ENCODE measurements at regions not wholly inside any gene's neighbourhood (a gene's known extent, or its start where the extent isn't known, plus 50 kb on each side); places are given as distances from the start of the nearest gene placed in this dataset.
"Not testable (repeated sequence)": the region's sequence is repeated elsewhere in the genome, so short reads cannot be mapped to it uniquely, and the experiment has no call there.

- no peak for DNase-seq
These were observed 121.1 kb downstream of the PDCD6IP start for GRCh38 chr3:33919312-33920120.

DNA sequence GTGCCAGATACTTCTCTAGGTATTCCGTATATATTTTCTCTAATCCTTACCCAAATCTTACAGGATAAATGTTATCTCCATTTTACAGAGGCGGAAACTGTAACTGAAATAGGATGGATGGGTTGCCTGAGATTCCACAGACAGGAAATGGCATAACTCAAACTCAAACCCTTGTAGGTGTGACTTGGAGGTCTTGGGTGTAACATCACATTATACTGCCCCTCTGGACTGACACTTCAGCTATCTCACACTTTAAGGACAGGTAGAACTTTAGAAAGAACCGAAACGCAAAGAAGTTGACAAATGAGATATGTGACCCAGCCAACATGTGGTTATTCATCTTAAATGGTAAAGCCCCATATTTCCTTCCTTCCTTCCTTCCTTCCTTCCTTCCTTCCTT is 122.1 kb downstream of the PDCD6IP start:
- no peak for DNase-seq

DNA sequence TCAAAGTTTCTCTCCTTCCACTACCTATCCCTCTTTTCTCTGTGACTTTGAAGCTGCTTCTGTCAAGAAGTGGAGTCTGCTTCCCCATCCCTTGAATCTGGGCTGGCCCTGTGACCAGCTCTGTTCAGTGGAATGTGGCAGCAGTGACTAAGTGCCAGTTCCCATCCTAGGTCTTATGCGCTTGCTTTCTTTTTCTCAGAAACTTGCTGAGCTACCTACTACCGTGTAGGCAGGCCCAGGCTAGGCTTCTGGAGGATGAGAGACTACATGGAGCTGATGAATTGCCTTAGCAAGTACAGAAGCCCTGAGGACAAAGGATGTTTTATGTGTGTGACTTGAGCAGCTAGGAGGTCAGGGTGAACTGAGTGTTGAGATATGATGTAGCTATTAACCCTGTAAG is 123.2 kb downstream of the PDCD6IP start:
- DNase-seq: no peak

- DNase-seq: no peak
These were observed 128.7 kb downstream of the PDCD6IP start for GRCh38 chr3:33926998-33927605.

GRCh38 chr3:33929813-33930212 is 131.4 kb downstream of the PDCD6IP start:
- no peak for DNase-seq

GRCh38 chr3:33931512-33931911 is 133.1 kb downstream of the PDCD6IP start:
- no peak for DNase-seq

DNA sequence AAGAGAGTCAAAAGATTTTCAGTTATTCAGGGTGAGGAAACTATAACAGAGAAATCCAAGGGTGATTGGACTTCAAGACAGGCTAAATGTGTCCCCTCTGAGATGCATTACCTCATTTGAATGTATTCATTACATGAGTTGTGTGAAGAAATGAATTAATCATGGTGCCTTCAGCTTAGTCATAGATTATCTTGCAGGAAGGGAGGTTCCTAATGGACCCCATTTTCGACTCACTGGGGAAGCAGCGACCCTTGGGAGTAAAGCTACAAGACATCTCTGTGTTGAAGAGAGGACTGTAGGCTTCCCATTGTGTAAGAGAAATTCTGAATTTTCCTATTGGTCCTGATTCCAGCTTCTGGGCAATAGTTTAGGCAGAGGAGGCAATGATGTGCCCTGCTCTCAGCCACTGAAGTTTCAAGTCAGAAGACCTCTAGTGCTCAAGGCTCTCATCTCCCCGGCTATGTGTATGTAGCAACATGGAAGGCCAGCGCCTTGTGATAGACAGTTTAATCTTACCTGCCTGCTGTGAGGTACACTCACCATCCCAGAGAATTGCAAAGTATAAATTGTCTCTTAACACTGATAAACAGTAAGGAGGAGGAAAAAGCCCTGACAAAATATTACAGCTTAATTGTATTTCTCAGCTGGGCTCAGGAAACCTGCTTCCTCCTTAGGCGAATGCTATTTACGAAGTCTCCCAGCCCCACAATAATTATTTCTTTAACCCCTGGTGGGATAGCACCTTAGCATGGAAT is 133.8 kb downstream of the PDCD6IP start:
- DNase-seq: no peak

DNA sequence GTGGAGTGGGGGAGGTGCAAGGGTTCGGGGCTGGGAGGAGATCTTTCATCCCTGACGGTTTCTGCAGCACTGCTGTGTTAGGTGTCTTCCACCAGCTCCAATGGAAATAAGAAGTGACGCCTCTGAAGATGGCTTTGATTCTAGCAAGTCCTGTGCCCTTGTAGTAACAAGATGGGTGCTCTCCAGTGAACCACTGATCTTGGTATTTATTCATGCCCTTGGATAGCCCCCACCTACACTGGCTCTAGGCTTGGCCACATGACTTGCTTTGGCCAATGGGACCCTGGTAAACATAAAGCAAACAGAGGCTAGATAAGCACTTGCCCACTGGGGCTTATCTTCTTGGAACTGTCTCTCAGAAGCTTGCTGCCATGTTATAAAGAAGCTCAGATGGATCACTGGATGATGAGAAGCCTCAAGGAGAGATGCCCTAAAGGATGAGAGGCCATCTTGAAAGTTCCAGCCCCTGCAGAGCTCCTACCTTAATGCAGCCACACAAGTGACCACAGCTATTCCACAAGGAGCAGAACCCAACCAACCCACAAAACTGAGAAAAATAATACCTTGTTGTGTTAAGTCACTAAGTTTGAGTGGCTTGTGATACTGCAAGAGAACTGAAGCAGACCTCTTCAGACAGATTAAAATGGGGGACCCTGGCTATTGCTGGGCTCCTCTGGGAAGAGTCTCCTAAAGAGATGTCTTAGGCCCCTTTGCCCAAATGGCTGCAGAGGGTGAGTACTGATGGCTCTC is 137.9 kb downstream of the PDCD6IP start:
- DNase-seq: no peak

- no peak for DNase-seq
These were observed 138.6 kb downstream of the PDCD6IP start for GRCh38 chr3:33936921-33937525.

DNA sequence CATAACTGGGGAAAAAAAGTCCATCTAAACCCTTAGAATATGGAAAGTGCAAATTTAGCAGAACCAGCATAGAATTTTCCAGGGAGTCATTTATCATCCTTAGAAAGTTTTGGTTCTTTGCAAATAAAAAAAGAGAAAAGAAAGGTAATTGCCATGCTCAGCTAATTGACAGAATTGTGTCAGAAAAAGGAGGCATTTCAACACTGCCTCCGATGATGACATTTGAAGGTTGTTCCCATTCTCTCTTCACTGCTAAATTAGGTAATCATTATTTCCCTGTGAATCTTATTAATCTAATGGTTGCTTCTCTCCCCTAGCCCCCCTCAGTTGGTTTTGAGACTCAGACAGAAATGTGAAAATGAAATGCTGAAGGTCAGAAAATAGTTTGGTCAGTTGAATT is 139.2 kb downstream of the PDCD6IP start:
- DNase-seq: no peak

DNA sequence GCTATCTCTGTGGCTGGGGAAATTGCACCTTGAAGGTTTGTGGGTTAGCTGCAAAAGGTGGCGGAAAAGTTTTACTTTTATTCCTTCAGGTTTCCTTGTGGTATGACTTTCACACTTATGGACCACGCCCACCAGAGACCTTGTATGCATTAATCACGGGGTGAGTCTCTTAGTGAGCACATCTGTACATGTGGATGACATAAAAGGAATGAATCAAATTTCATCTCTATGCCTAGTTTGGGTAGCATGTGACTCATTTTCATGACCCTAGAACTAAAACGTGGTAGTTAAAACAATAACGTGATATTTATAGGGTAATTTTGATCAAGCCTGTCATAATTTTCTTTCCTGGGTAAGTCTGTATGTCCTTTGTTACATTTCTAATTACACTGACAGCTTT is 141.7 kb downstream of the PDCD6IP start:
- no peak for DNase-seq

DNA sequence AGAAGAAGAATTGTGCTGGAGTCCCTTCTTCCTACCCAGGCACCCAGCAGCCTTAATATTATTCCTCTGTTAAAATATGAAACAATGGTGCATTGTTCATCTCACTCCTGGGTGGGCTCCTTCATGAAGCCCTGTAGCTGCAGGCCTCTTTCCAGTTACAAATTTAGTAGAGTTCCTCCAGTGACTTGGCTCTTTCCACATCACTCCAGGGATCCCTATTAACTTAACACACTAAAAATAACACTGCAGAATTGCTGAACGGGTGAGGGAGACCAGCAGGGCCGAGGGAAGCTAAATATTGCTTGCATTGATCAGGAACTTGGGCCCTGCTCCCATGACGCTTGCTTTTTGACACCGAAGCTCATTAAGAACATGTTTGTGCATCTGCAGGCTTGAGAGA is 142.3 kb downstream of the PDCD6IP start:
- DNase-seq: no peak

- no peak for DNase-seq
These were observed 143.4 kb downstream of the PDCD6IP start for GRCh38 chr3:33941804-33942203.

DNA sequence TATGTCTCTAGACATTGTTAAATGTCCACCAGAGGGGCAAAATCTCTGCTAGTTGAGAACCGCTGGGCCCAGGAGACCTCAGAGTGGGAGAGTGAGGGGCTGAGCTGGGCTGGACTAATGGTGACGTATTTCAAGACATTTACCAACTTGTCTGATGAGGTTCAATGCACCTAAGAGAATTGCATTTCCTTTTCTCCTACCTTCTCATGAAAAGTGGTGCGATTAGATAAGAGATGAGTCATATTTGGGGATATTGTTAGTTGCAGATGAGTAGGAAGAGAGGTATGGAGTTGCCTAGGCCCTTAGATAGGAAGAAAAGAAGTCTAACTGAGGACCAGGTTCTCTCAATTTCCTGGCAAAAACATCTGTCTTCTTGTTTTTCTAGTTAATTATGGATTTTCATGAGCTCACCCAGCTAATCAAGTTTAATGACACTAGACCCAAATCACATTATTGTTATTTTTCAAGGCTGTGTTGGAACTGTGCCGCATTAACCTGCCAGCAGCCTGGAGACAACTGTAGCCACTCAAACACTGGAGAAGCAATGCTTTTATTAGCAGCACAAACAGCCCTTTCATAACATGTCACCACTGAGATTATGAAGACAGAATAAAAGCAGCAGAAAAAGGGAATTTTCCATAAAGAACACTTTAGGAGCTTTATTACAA is 144.2 kb downstream of the PDCD6IP start:
- no peak for DNase-seq

- DNase-seq: no peak
These were observed 144.8 kb downstream of the PDCD6IP start for GRCh38 chr3:33943277-33943676.

GRCh38 chr3:33946612-33947011 is 148.2 kb downstream of the PDCD6IP start:
- not testable (repeated sequence) for DNase-seq

GRCh38 chr3:33947272-33948195 is 149.1 kb downstream of the PDCD6IP start:
- no peak for DNase-seq

- no peak for DNase-seq
These were observed 150.6 kb downstream of the PDCD6IP start for GRCh38 chr3:33949074-33949473.

DNA sequence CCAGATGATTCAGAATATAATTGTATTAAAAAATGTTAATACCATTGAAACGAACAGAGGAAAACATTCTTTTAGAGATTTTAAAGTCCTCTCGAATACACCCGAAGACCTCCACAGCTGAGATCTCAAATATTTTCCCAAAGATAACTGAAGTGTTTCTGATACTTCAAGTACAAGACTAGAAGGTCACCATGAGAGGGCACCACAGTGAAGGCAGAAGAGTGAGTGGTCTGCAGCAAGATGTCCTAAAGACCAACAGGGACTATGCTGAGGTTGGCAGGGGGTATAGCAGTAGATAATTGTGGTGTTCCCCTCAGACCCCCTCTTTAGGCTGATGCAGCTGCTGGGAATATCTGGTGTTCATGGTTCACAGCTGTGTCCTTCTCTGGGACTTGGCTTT is 156.5 kb downstream of the PDCD6IP start:
- DNase-seq: peak in 1 of 2 donors; percentile 5

DNA sequence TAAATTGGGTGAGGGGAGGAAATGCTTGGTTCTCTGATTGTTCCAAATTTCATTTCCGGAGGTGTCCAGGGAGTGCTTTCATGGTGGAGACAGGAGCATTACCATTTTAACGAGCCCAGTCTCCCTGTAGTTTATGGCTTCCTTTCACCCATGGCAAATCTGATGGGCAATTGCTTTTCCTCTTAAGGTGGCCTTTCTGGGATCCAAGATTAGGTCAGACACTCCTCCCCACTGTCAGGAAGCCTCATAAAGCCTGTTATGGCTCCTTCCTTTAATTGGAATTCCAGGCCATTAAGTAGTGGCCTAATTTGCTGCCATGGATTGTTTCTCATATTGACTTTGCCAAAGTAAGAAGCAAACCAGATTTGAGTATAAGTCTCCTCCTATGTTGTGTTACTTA is 157.8 kb downstream of the PDCD6IP start:
- no peak for DNase-seq

DNA sequence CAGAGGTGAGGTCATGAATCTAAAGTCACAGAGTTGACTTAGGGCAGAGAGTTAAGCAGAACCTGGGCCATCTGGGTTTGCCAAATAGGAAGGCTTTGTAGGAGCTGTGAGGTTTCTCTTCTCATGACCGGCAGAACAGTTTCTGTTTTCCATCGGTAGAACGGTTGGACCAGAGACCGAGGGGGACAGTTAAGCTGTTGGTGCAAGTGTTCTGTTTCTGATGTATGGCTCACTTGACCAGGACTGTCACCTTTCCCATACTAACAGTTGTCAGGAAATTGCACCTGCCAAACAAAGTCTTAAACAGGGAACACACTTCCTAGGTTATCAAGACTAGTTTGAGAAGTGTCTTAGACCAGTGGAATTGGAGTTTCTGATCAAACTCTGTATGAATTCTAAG is 158.3 kb downstream of the PDCD6IP start:
- DNase-seq: no peak
